Stomach (tissue), 4 donors: ENCODE measurements at regions not wholly inside any gene's neighbourhood (a gene's known extent, or its start where the extent isn't known, plus 50 kb on each side); places are given as distances from the start of the nearest gene placed in this dataset.

Source experiments
- CTCF ChIP-seq, 7 experiments: fragments of 450-650 bp in 4 of 7; fragments of 200-600 bp in 3 of 7; sonication (generic) in 3 of 7; IDR thresholded peaks; one replicate each; pipeline ENCODE4 v1.5.1; 2016 to 2019; ENCODE audit warnings: antibody characterized with exemption in 7 of 7, control low read depth in 2 of 7, mild to moderate bottlenecking in 1 of 7
- EP300 ChIP-seq: sonication (generic); formaldehyde crosslinking; IDR thresholded peaks from one replicate; pipeline ENCODE4 v1.6.1; 2017; ENCODE audit warnings: antibody characterized with exemption

- TF ChIP-seq CTCF (IDR thresholded peaks at IDR 0.05): no peak
- TF ChIP-seq EP300: no peak
These were observed 139.3 kb upstream of the NFIB start for GRCh38 chr9:14453286-14453685.
